OCI-LY7 (cell line): ENCODE measurements at regions not wholly inside any gene's neighbourhood (a gene's known extent, or its start where the extent isn't known, plus 50 kb on each side); places are given as distances from the start of the nearest gene placed in this dataset.

ENCODE experiments used
- BruUV-seq: library from RNA; stranded (reverse); fragments of 400-500 nt; replicated peaks from 2 replicates; lab custom pipeline; 2021; lab: Mats Ljungman, UMichigan
- CTCF ChIA-PET: fragments of 300-600 bp; sonication (Branson Sonifier 250); formaldehyde crosslinking; loops from one replicate; lab custom pipeline; 2022; ENCODE audit warnings: antibody characterized with exemption; ENCODE audit not compliant: unreplicated experiment; lab: Charles Lee
- POLR2A ChIA-PET: fragments of 300-600 bp; sonication (Branson Sonifier 250); formaldehyde crosslinking; loops from one replicate; lab custom pipeline; 2022; ENCODE audit warnings: antibody characterized with exemption; lab: Charles Lee
- DNase-seq: peaks from one replicate; pipeline ENCODE4 v3.0.0-alpha.2; 2015; ENCODE audit warnings: low spot score
- H2AFZ ChIP-seq: fragments of 200-600 bp; sonication (generic), shearing (Covaris generic); 2 replicates; pipeline ENCODE4 v1.6.1; 2014; ENCODE audit warnings: mild to moderate bottlenecking, antibody characterized with exemption, low read length, moderate library complexity
- H3K27ac ChIP-seq: fragments of 200-600 bp; sonication (generic); 2 replicates; pipeline ENCODE4 v1.5.1; 2014; ENCODE audit warnings: mixed run types, low read depth, mild to moderate bottlenecking, moderate library complexity, low read length, inconsistent platforms; ENCODE audit not compliant: poor library complexity, severe bottlenecking
- H3K36me3 ChIP-seq: fragments of 200-600 bp; sonication (generic); 2 replicates; pipeline ENCODE4 v1.6.1; 2014; ENCODE audit warnings: mild to moderate bottlenecking, antibody characterized with exemption, low read length, moderate library complexity, mixed read lengths; ENCODE audit not compliant: insufficient read depth
- H3K4me1 ChIP-seq: fragments of 200-600 bp; sonication (generic); 2 replicates; pipeline ENCODE4 v1.5.1; 2014; ENCODE audit warnings: mild to moderate bottlenecking, low read length; ENCODE audit not compliant: insufficient read depth, poor library complexity, severe bottlenecking
- H3K4me2 ChIP-seq: fragments of 200-600 bp; sonication (generic); 2 replicates; pipeline ENCODE4 v1.6.1; 2014; ENCODE audit warnings: mild to moderate bottlenecking, low read length
- H3K4me3 ChIP-seq: fragments of 200-600 bp; sonication (generic); 2 replicates; pipeline ENCODE4 v1.5.1; 2014; ENCODE audit warnings: mild to moderate bottlenecking, low read depth, low read length; ENCODE audit not compliant: poor library complexity, severe bottlenecking
- H3K79me2 ChIP-seq: fragments of 200-600 bp; sonication (generic); 2 replicates; pipeline ENCODE4 v1.6.1; 2016; ENCODE audit warnings: low read depth, mild to moderate bottlenecking, low read length, moderate library complexity, mixed read lengths; ENCODE audit not compliant: insufficient read depth
- H3K9me2 ChIP-seq: fragments of 200-600 bp; sonication (generic); 2 replicates; pipeline ENCODE4 v1.6.1; 2016; ENCODE audit warnings: mild to moderate bottlenecking, low read length, mixed read lengths; ENCODE audit not compliant: insufficient read depth
- H3K9me3 ChIP-seq: fragments of 200-600 bp; sonication (generic); 2 replicates; pipeline ENCODE4 v1.6.1; 2014; ENCODE audit warnings: mild to moderate bottlenecking, mixed run types, low read length, mixed read lengths
- H4K20me1 ChIP-seq: fragments of 200-600 bp; sonication (generic); 2 replicates; pipeline ENCODE4 v1.6.1; 2014; ENCODE audit warnings: mild to moderate bottlenecking, antibody characterized with exemption, low read length, moderate library complexity, mixed read lengths; ENCODE audit not compliant: insufficient read depth
- EZH2phosphoT487 ChIP-seq: fragments of 200-600 bp; sonication (generic); IDR thresholded peaks from 2 replicates; pipeline ENCODE4 v1.6.1; 2018; ENCODE audit warnings: low read depth, borderline replicate concordance, mild to moderate bottlenecking, mixed run types, antibody characterized with exemption, low read length, moderate library complexity, mixed read lengths
- intact Hi-C: fragments of 100-400 bp; cut with micrococcal nuclease; formaldehyde crosslinking; loops from one replicate; pipeline ENCODE4 v1.10.0; 2022; ENCODE audit not compliant: unreplicated experiment
- TF ChIP-seq, protein P1 (sequence below): fragments of 200-600 bp; sonication (generic); conservative IDR thresholded peaks from 2 replicates; pipeline ENCODE4 v1.5.1; 2014; ENCODE audit warnings: mild to moderate bottlenecking, antibody characterized with exemption, low read length, moderate library complexity, mixed read lengths

GRCh38 chr13:77994166-77994565 lies 75.5 kb upstream of the EDNRB start:
- no peak for TF ChIP-seq EZH2phosphoT487
- TF ChIP-seq, protein P1, sequence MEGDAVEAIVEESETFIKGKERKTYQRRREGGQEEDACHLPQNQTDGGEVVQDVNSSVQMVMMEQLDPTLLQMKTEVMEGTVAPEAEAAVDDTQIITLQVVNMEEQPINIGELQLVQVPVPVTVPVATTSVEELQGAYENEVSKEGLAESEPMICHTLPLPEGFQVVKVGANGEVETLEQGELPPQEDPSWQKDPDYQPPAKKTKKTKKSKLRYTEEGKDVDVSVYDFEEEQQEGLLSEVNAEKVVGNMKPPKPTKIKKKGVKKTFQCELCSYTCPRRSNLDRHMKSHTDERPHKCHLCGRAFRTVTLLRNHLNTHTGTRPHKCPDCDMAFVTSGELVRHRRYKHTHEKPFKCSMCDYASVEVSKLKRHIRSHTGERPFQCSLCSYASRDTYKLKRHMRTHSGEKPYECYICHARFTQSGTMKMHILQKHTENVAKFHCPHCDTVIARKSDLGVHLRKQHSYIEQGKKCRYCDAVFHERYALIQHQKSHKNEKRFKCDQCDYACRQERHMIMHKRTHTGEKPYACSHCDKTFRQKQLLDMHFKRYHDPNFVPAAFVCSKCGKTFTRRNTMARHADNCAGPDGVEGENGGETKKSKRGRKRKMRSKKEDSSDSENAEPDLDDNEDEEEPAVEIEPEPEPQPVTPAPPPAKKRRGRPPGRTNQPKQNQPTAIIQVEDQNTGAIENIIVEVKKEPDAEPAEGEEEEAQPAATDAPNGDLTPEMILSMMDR: no peak
- Histone ChIP-seq H3K9me2 (no peaks in the 10 kb centered on the region), H2AFZ (no peak overlapping the region), H3K27ac (no peak overlapping the region), H3K36me3 (no peaks in the 10 kb centered on the region), H3K4me1 (no peaks in the 10 kb centered on the region), H3K9me3 (no peaks in the 10 kb centered on the region), H4K20me1 (no peaks in the 10 kb centered on the region; the same call in 1 of the 2 replicates), H3K79me2 (no peaks in the 10 kb centered on the region), H3K4me2 (no peak overlapping the region), H3K4me3 (no peak overlapping the region)
- no peak for DNase-seq
- POLR2A ChIA-PET: interaction anchor here (1.3 kb wide), 1 partner anchor 13 kb away, joined by 4 read pairs; no protein-coding TSS in a partner anchor
- BruUV-seq: no TSS peak
- CTCF ChIA-PET: no interaction called here
- intact Hi-C loops: no loop called here

- no peak for TF ChIP-seq EZH2phosphoT487
- TF ChIP-seq, protein P1: no peak
- H3K36me3 ChIP-seq: no peaks in the 10 kb centered on the region
- H3K9me3 ChIP-seq: no peaks in the 10 kb centered on the region
- DNase-seq: no peak
- no peaks in the 10 kb centered on the region for H3K79me2 ChIP-seq
- intact Hi-C loops: no loop called here
- no peak overlapping the region for H3K4me2 ChIP-seq
- H3K4me3 ChIP-seq: no peak overlapping the region
- no peaks in the 10 kb centered on the region for H3K4me1 ChIP-seq
- no peaks in the 10 kb centered on the region for H3K9me2 ChIP-seq
- H2AFZ ChIP-seq: no peak overlapping the region
- BruUV-seq: no TSS peak
- no peak overlapping the region for H3K27ac ChIP-seq
- H4K20me1 ChIP-seq: no peaks in the 10 kb centered on the region; the same call in 1 of the 2 replicates
- ChIA-PET POLR2A (no interaction called here), CTCF (no interaction called here)
Observed at GRCh38 chr13:77991003-77991402, 72.4 kb upstream of the EDNRB start.

DNA sequence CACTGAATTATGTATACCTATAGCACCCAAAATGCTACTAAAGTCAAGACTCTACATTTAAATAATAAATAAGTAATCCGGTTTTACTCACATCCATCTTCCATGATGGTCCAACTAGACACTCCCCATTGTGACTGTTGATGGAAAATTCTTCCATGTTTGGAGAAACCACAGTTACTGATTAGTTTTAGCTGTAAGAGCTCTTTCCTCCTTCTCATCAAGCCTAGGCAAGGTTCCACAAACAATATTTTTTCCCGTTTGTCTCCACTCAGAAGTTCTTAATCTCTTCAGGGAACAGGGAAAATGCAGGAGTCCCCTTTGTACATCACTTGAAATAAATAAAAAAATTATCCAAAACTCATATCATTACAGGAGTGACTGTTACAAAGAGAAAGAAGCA lies 70.7 kb upstream of the EDNRB start:
- H3K79me2 ChIP-seq: no peaks in the 10 kb centered on the region

More for the DNA sequence above, 70.7 kb upstream of the EDNRB start:
- POLR2A ChIA-PET: interaction anchor here (0.6 to 1.1 kb wide), 2 partner anchors 103 to 124 kb away, joined by 4 to 6 read pairs; no protein-coding TSS in a partner anchor
- H4K20me1 ChIP-seq: no peaks in the 10 kb centered on the region; the same call in 1 of the 2 replicates
- H3K9me2 ChIP-seq: no peaks in the 10 kb centered on the region
- CTCF ChIA-PET: no interaction called here
- H3K4me3 ChIP-seq: no peak overlapping the region
- H3K36me3 ChIP-seq: no peaks in the 10 kb centered on the region
- DNase-seq: no peak
- BruUV-seq: no TSS peak
- H3K27ac ChIP-seq: no peak overlapping the region
- H3K9me3 ChIP-seq: no peaks in the 10 kb centered on the region
- H3K4me2 ChIP-seq: no peak overlapping the region
- H2AFZ ChIP-seq: no peak overlapping the region
- TF ChIP-seq, protein P1: no peak
- TF ChIP-seq EZH2phosphoT487: no peak
- no peaks in the 10 kb centered on the region for H3K4me1 ChIP-seq
- intact Hi-C loops: no loop called here
